Upper lobe of right lung (tissue), 1 donor: ENCODE measurements at regions not wholly inside any gene's neighbourhood (a gene's known extent, or its start where the extent isn't known, plus 50 kb on each side); places are given as distances from the start of the nearest gene placed in this dataset.

Experiments
- ATAC-seq: fragments of 200-7000 bp; cut with Tn5 transposase; one replicate; pipeline ENCODE4 v1.9.1; 2020; ENCODE audit warnings: mild to moderate bottlenecking, moderate library complexity
- DNase-seq: peaks from one replicate; pipeline ENCODE4 v3.0.0-alpha.2; 2020
- H3K27ac ChIP-seq: fragments of 200-600 bp; one replicate; pipeline ENCODE4 v1.8.0; 2022
- H3K27me3 ChIP-seq: fragments of 200-600 bp; one replicate; pipeline ENCODE4 v1.8.0; 2022; ENCODE audit warnings: mild to moderate bottlenecking
- H3K36me3 ChIP-seq: fragments of 200-600 bp; one replicate; pipeline ENCODE4 v1.8.0; 2022
- H3K4me1 ChIP-seq: fragments of 200-600 bp; one replicate; pipeline ENCODE4 v1.8.0; 2022
- H3K4me3 ChIP-seq: fragments of 200-600 bp; one replicate; pipeline ENCODE4 v1.8.0; 2022; ENCODE audit warnings: mild to moderate bottlenecking
- H3K9me3 ChIP-seq: fragments of 200-600 bp; one replicate; pipeline ENCODE4 v1.8.0; 2022
- intact Hi-C: fragments of 100-400 bp; cut with DNase I; formaldehyde crosslinking; loops from one replicate; pipeline ENCODE4 v1.11.0; 2022
- TF ChIP-seq, protein P1 (sequence below): fragments of 200-600 bp; IDR thresholded peaks from one replicate; pipeline ENCODE4 v1.8.0; 2022; ENCODE audit warnings: antibody characterized with exemption
- donor health status: DM: no; HTN: yes; CAD: no; lungs with severe emphysema.

DNA sequence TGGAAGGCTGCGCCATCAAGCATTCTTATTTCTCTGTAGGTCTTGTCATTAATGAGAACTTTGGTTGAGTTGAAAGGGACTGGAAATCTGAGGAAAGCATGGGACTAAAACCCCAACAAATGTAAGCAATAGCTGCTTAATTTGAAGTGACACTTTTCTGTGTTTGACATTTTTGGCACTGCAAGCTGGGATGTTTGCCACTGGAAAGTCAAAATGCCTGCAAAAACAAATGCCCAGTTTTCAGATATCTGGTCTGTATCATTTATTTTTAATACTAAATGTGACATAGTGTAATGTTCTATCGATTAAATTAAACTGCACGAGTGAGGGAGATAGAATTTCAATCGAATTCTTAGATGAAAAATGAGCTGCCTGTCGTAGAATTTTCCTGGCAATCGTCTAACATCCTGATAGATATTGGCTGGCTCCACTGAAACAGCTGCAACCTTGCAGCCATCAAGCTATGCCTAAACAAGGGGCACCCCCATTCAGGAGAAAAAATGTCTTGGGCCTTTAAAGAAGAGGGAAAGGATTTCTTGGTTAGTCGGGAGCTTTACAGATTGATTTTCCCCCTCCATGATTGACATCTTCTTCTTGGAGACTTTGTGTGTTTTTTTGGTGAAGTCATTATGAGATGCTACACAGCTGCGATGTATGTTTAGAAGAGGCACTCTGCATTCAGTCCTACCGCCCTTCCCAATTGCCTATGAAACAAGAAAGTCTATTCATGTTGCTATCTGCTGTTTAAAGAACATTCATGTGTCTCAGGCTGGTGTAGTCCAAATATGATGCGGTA is 316.7 kb upstream of the TBL1XR1 start:
- no peaks in the 10 kb centered on the region for H3K27me3 ChIP-seq
- no peaks in the 10 kb centered on the region for H3K36me3 ChIP-seq
- ATAC-seq (no peak), DNase-seq (no peak)
- intact Hi-C loops = no loop called here
- H3K4me1 ChIP-seq = peaks cover 17% of the 10 kb centered on the region
- H3K27ac ChIP-seq = peak overlapping the region; percentile 21
- TF ChIP-seq, protein P1, sequence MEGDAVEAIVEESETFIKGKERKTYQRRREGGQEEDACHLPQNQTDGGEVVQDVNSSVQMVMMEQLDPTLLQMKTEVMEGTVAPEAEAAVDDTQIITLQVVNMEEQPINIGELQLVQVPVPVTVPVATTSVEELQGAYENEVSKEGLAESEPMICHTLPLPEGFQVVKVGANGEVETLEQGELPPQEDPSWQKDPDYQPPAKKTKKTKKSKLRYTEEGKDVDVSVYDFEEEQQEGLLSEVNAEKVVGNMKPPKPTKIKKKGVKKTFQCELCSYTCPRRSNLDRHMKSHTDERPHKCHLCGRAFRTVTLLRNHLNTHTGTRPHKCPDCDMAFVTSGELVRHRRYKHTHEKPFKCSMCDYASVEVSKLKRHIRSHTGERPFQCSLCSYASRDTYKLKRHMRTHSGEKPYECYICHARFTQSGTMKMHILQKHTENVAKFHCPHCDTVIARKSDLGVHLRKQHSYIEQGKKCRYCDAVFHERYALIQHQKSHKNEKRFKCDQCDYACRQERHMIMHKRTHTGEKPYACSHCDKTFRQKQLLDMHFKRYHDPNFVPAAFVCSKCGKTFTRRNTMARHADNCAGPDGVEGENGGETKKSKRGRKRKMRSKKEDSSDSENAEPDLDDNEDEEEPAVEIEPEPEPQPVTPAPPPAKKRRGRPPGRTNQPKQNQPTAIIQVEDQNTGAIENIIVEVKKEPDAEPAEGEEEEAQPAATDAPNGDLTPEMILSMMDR = no peak
- no peaks in the 10 kb centered on the region for H3K9me3 ChIP-seq
- H3K4me3 ChIP-seq = no peak overlapping the region

DNA sequence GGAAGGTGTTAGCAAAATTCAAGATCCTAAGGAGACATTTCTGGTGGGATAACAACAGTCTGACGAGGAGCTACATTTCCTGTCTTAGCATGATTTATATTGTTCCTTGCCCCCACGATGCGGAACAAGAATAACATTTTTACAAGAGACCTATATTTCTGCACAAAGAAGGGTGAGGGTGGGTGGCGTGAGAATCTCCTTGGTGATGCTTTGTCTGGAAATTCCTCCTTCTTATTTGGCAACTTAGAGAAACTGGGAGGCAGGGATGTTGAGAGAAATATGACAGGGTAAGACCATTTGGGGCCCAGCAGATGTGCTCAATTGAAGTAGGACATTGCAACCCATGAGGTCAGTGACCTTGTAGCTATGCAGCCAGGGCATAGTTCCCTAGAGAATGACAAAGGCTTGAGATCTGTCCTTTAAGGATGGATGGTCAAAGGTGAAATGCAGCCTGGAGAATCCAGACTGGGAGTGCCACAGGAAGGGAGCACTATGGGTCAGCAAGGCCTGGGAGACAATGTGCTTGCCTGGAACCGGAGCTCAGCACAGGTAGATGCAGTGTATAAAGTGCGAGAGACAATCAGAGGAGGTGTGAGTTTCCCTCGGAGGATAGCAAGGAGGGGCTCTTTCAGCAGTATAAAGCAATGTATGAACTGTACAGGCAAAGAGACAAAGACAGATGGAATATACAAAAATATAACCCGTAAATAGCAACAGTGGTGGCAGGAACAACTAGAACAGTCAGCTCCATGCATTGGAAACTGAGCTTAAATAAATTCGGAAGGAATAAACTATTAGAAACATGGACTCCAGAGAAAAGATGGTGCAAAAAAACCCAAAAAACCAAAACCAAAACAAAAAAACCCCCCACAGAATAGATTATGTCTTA is 317.6 kb upstream of the TBL1XR1 start:
- ATAC-seq = no peak
- Histone ChIP-seq H3K4me1 (peaks cover 17% of the 10 kb centered on the region), H3K27ac (peak overlapping the region; percentile 31), H3K4me3 (no peak overlapping the region), H3K9me3 (no peaks in the 10 kb centered on the region), H3K36me3 (no peaks in the 10 kb centered on the region), H3K27me3 (no peaks in the 10 kb centered on the region)
- TF ChIP-seq, protein P1 = no peak
- no peak for DNase-seq
- intact Hi-C loops = no loop called here

GRCh38 chr3:177515786-177516157 is 318.5 kb upstream of the TBL1XR1 start:
- intact Hi-C loops = no loop called here
- TF ChIP-seq, protein P1 = no peak
- H3K27me3 ChIP-seq = no peaks in the 10 kb centered on the region
- H3K9me3 ChIP-seq = no peaks in the 10 kb centered on the region
- no peak overlapping the region for H3K4me3 ChIP-seq
- H3K4me1 ChIP-seq = peaks cover 17% of the 10 kb centered on the region
- H3K36me3 ChIP-seq = no peaks in the 10 kb centered on the region
- ATAC-seq (peak; percentile 19), DNase-seq (no peak)
- no peak overlapping the region for H3K27ac ChIP-seq

DNA sequence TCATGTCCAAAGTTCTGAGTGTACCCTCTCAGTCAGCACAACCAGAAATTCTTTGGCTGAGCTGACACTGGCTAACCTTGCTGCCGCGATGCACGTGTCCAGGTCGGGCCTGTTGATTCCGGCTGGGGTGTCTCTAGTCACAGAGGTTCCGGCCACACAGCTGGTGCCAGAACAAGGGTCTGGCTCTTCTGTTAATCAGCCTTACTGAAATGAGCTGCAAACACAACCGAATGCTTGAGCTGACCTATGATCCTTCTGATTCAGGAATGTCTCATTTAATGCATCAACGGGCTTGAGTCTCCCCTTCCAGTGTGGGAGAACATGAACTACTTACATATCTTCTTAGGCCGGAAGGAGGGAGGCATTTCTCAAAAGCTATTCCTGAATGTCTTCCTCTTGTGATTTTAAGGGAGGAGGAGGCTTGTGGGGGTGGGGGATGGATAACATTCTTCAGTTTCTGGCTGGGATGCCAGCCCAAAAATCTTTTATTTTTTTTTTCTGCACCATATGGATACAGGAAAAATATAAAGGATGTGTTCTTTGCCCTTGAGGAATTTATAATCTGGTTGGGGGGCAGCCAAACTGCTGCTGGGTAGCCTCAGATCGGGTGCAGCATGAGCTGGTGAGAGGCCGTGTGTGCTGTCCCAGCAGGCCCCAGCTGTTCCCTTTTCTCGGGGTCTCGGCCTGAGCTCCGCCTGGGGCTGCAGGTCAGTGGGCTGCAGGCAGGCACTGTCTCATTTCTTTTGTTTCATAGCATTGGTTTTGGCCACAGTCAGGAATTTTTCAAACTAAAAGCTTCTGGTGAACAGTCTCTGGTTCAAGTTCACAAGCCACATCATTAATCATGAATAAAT is 319.1 kb upstream of the TBL1XR1 start:
- no peak overlapping the region for H3K27ac ChIP-seq
- H3K9me3 ChIP-seq = no peaks in the 10 kb centered on the region
- intact Hi-C loops = no loop called here
- no peak overlapping the region for H3K4me3 ChIP-seq
- peak; percentile 58 for ATAC-seq
- no peaks in the 10 kb centered on the region for H3K36me3 ChIP-seq
- TF ChIP-seq, protein P1 = no peak
- H3K4me1 ChIP-seq = peaks cover 17% of the 10 kb centered on the region
- DNase-seq = no peak
- no peaks in the 10 kb centered on the region for H3K27me3 ChIP-seq

DNA sequence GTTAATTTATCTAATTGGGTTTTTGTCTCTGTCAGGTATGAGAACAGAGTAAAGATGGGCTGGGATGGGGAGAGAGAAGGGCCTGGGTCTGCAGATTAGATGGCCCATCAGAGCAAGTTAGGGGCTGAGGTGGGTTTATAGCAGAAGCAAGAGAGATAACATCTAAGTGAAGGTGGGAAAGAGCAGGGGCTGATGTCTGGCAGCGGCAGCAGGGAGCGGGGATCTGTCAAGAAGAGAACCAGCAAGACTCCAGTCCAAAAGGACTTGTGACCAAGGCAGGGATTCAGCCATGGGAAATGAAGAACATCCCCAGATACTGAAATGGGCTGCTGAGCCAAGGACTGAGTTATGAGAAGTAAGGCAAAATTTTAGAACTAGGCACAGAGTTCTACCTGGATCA is 320.6 kb upstream of the TBL1XR1 start:
- intact Hi-C loops = no loop called here
- Histone ChIP-seq H3K9me3 (no peaks in the 10 kb centered on the region), H3K27me3 (no peaks in the 10 kb centered on the region), H3K36me3 (no peaks in the 10 kb centered on the region), H3K4me1 (peaks cover 17% of the 10 kb centered on the region), H3K27ac (no peak overlapping the region), H3K4me3 (no peak overlapping the region)
- DNase-seq (no peak), ATAC-seq (no peak)
- TF ChIP-seq, protein P1 = no peak
